Panc1 (cell line): ENCODE measurements at regions not wholly inside any gene's neighbourhood (a gene's known extent, or its start where the extent isn't known, plus 50 kb on each side); places are given as distances from the start of the nearest gene placed in this dataset.

Source experiments
- ATAC-seq: fragments of 200-7000 bp; cut with Tn5 transposase; 2 replicates; pipeline ENCODE4 v1.9.1; 2020; ENCODE audit warnings: mild to moderate bottlenecking, moderate library complexity
- BruUV-seq: library from RNA; stranded (reverse); fragments of 400-500 nt; replicated peaks from 2 replicates; lab custom pipeline; 2021; lab: Mats Ljungman, UMichigan
- CTCF ChIA-PET: fragments of 300-600 bp; sonication (Branson Sonifier 250); formaldehyde crosslinking; loops from one replicate; lab custom pipeline; 2022; ENCODE audit warnings: antibody characterized with exemption; lab: Charles Lee
- POLR2A ChIA-PET: fragments of 300-600 bp; sonication (Branson Sonifier 250); formaldehyde crosslinking; loops from one replicate; lab custom pipeline; 2022; ENCODE audit warnings: antibody characterized with exemption; lab: Charles Lee
- DNase-seq: peaks from one replicate; pipeline ENCODE4 v3.0.0-alpha.2; 2010; ENCODE audit warnings: low read depth, low spot score
- H3K27ac ChIP-seq: 2 replicates; pipeline ENCODE4 v1.5.1; 2011; ENCODE audit warnings: mild to moderate bottlenecking, low read length, inconsistent platforms
- H3K27me3 ChIP-seq: fragments of 200-500 bp; sonication (Bioruptor generic); 2 replicates; pipeline ENCODE4 v1.6.0; 2014; ENCODE audit warnings: low read length, inconsistent platforms; ENCODE audit not compliant: control insufficient read depth, insufficient read depth
- H3K36me3 ChIP-seq: fragments of 200-500 bp; sonication (Bioruptor generic); 2 replicates; pipeline ENCODE4 v1.5.1; 2014; ENCODE audit warnings: inconsistent platforms, mild to moderate bottlenecking, low read length, moderate library complexity; ENCODE audit not compliant: control insufficient read depth, insufficient read depth
- H3K4me1 ChIP-seq: 2 replicates; pipeline ENCODE4 v1.5.1; 2011; ENCODE audit warnings: inconsistent platforms, mild to moderate bottlenecking, low read length, moderate library complexity; ENCODE audit not compliant: control insufficient read depth, insufficient read depth
- H3K4me3 ChIP-seq, 2 experiments: 2 replicates each; pipeline ENCODE4 v1.5.1; 2011 to 2012; ENCODE audit warnings: low read depth in 2 of 2, low read length in 2 of 2, mild to moderate bottlenecking in 2 of 2, inconsistent platforms in 1 of 2, moderate library complexity in 1 of 2
- H3K9me3 ChIP-seq: fragments of 200-500 bp; sonication (Bioruptor generic); 2 replicates; pipeline ENCODE4 v1.5.1; 2014; ENCODE audit warnings: low read depth, mild to moderate bottlenecking, inconsistent platforms, low read length, moderate library complexity; ENCODE audit not compliant: control insufficient read depth, insufficient read depth
- POLR2AphosphoS5 ChIP-seq: IDR thresholded peaks from 2 replicates; pipeline ENCODE4 v1.6.1; 2012; ENCODE audit warnings: mild to moderate bottlenecking, low read depth, low read length, moderate library complexity
- SIN3A ChIP-seq: IDR thresholded peaks from 2 replicates; pipeline ENCODE4 v1.6.1; 2012; ENCODE audit warnings: low read depth, mild to moderate bottlenecking, low read length, moderate library complexity, borderline replicate concordance; ENCODE audit not compliant: insufficient read depth
- TCF7L2 ChIP-seq: IDR thresholded peaks from 2 replicates; pipeline ENCODE4 v1.6.1; 2011; ENCODE audit warnings: mild to moderate bottlenecking, low read depth, low read length, inconsistent platforms
- in situ Hi-C: cut with HindIII; loops from 2 replicates; pipeline ENCODE4 v1.10.0; 2016; ENCODE audit warnings: low sequenced_read_pairs, low pct_unique_long_range_greater_than_20kb
- intact Hi-C: fragments of 100-400 bp; cut with micrococcal nuclease; formaldehyde crosslinking; loops from one replicate; pipeline ENCODE4 v1.10.0; 2022; ENCODE audit not compliant: unreplicated experiment
- TF ChIP-seq, protein P1 (sequence below): fragments of 450-650 bp; IDR thresholded peaks from 2 replicates; pipeline ENCODE4 v1.5.1; 2017; ENCODE audit warnings: mild to moderate bottlenecking
- TF ChIP-seq, protein P2 (sequence below), 2 experiments: IDR thresholded peaks; 2 replicates each; pipeline ENCODE4 v1.6.1; 2011 to 2012; ENCODE audit warnings: low read depth in 2 of 2, control low read depth in 1 of 2, low read length in 1 of 2, mild to moderate bottlenecking in 1 of 2, moderate library complexity in 1 of 2; ENCODE audit not compliant: insufficient read depth in 1 of 2

DNA sequence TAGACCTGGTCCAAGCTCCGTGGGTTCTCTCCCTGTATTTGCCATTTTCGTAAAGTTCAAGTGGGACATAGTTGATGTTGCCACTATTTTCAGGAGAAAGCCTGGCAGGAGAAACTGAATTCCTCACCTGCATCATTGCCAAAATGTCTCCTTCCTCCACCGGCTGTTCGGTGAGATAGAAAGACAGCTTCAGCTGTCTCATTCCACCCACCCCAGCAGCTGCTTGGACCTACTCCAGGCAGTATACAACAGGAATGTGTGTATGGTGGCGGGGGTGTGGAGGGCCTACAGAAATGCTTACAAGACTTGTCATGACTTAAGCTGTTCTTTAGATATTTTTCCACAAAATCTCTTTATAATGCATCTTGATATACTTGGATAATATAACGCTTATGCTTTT is 132.7 kb upstream of the RAP2B start:
- DNase-seq (no peak), ATAC-seq (no peak)
- intact Hi-C loops (loop anchor here (5.0 to 10.0 kb wide), 3 partner anchors 738 to 1225 kb away; no protein-coding TSS in a partner anchor), in situ Hi-C loops (no loop called here)
- no peaks in the 10 kb centered on the region for H3K4me1 ChIP-seq
- no peak overlapping the region for H3K27ac ChIP-seq
- CTCF ChIA-PET: no interaction called here
- no TSS peak for BruUV-seq
- POLR2A ChIA-PET: no interaction called here
- no peaks in the 10 kb centered on the region for H3K9me3 ChIP-seq
- H3K4me3 ChIP-seq: no peak overlapping the region
- H3K27me3 ChIP-seq: no peaks in the 10 kb centered on the region
- H3K36me3 ChIP-seq: no peaks in the 10 kb centered on the region
- no peak for TF ChIP-seq SIN3A
- TF ChIP-seq, protein P1, sequence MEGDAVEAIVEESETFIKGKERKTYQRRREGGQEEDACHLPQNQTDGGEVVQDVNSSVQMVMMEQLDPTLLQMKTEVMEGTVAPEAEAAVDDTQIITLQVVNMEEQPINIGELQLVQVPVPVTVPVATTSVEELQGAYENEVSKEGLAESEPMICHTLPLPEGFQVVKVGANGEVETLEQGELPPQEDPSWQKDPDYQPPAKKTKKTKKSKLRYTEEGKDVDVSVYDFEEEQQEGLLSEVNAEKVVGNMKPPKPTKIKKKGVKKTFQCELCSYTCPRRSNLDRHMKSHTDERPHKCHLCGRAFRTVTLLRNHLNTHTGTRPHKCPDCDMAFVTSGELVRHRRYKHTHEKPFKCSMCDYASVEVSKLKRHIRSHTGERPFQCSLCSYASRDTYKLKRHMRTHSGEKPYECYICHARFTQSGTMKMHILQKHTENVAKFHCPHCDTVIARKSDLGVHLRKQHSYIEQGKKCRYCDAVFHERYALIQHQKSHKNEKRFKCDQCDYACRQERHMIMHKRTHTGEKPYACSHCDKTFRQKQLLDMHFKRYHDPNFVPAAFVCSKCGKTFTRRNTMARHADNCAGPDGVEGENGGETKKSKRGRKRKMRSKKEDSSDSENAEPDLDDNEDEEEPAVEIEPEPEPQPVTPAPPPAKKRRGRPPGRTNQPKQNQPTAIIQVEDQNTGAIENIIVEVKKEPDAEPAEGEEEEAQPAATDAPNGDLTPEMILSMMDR: no peak
- TF ChIP-seq TCF7L2: no peak
- TF ChIP-seq POLR2AphosphoS5: no peak
- TF ChIP-seq, protein P2, sequence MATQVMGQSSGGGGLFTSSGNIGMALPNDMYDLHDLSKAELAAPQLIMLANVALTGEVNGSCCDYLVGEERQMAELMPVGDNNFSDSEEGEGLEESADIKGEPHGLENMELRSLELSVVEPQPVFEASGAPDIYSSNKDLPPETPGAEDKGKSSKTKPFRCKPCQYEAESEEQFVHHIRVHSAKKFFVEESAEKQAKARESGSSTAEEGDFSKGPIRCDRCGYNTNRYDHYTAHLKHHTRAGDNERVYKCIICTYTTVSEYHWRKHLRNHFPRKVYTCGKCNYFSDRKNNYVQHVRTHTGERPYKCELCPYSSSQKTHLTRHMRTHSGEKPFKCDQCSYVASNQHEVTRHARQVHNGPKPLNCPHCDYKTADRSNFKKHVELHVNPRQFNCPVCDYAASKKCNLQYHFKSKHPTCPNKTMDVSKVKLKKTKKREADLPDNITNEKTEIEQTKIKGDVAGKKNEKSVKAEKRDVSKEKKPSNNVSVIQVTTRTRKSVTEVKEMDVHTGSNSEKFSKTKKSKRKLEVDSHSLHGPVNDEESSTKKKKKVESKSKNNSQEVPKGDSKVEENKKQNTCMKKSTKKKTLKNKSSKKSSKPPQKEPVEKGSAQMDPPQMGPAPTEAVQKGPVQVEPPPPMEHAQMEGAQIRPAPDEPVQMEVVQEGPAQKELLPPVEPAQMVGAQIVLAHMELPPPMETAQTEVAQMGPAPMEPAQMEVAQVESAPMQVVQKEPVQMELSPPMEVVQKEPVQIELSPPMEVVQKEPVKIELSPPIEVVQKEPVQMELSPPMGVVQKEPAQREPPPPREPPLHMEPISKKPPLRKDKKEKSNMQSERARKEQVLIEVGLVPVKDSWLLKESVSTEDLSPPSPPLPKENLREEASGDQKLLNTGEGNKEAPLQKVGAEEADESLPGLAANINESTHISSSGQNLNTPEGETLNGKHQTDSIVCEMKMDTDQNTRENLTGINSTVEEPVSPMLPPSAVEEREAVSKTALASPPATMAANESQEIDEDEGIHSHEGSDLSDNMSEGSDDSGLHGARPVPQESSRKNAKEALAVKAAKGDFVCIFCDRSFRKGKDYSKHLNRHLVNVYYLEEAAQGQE (IDR thresholded peaks at IDR 0.05; ENCODE audit: insufficient read depth in 1 of 2, low read depth in 2 of 2, low read length in 1 of 2): no peak

DNA sequence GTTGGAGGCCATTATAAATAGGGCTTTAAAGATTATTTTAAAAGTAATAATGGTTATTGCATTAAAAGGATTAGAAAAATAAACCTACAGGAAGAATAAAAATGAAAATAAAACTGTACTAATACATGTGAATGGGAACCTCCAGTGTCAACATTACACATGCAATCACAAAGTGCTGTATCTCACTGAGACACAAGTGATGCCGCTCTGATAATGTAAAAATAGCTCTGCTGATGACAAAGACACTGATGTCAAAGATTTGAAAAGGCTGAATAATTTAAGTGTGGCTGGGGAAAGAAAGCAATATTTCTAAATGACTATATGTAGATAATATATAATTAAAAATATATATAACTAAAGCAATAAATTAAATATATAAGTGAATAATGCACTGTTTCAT is 129.1 kb upstream of the RAP2B start:
- ATAC-seq (no peak), DNase-seq (no peak)
- H3K27ac ChIP-seq: no peak overlapping the region
- no peaks in the 10 kb centered on the region for H3K4me1 ChIP-seq
- no peak overlapping the region for H3K4me3 ChIP-seq
- no peaks in the 10 kb centered on the region for H3K36me3 ChIP-seq
- CTCF ChIA-PET: no interaction called here
- no peak for TF ChIP-seq POLR2AphosphoS5
- TF ChIP-seq TCF7L2: no peak
- no peak for TF ChIP-seq SIN3A
- TF ChIP-seq, protein P1: no peak
- TF ChIP-seq, protein P2 (IDR thresholded peaks at IDR 0.05; ENCODE audit: insufficient read depth in 1 of 2, low read depth in 2 of 2, low read length in 1 of 2): no peak
- POLR2A ChIA-PET: no interaction called here
- no peaks in the 10 kb centered on the region for H3K9me3 ChIP-seq
- intact Hi-C loops (no loop called here), in situ Hi-C loops (no loop called here)
- BruUV-seq: no TSS peak
- H3K27me3 ChIP-seq: no peaks in the 10 kb centered on the region
